ENCODE measurements at regions not wholly inside any gene's neighbourhood (a gene's known extent, or its start where the extent isn't known, plus 50 kb on each side); places are given as distances from the start of the nearest gene placed in this dataset.
"Not testable (repeated sequence)": the region's sequence is repeated elsewhere in the genome, so short reads cannot be mapped to it uniquely, and the experiment has no call there.

- no peak overlapping the region for H3K4me3 ChIP-seq (ENCODE audit: low read depth, low read length)
- no peak for TF ChIP-seq CTCF (IDR thresholded peaks at IDR 0.05; ENCODE audit: borderline replicate concordance, insufficient read depth, low read depth, low read length)
These were observed 67.2 kb upstream of the ZNF527 start for GRCh38 chr19:37303591-37304171.

- no peak overlapping the region for H3K4me3 ChIP-seq (ENCODE audit: low read depth, low read length)
- TF ChIP-seq CTCF (IDR thresholded peaks at IDR 0.05; ENCODE audit: borderline replicate concordance, insufficient read depth, low read depth, low read length) = no peak
These were observed 66.6 kb upstream of the ZNF527 start for GRCh38 chr19:37304190-37304883.

GRCh38 chr19:37304884-37305255 is 66.0 kb upstream of the ZNF527 start:
- no peak overlapping the region for H3K4me3 ChIP-seq (ENCODE audit: low read depth, low read length)
- TF ChIP-seq CTCF (IDR thresholded peaks at IDR 0.05; ENCODE audit: borderline replicate concordance, insufficient read depth, low read depth, low read length) = no peak

- H3K4me3 ChIP-seq (ENCODE audit: low read depth, low read length) = no peak overlapping the region
- TF ChIP-seq CTCF (IDR thresholded peaks at IDR 0.05; ENCODE audit: borderline replicate concordance, insufficient read depth, low read depth, low read length) = no peak
These were observed 64.4 kb upstream of the ZNF527 start for GRCh38 chr19:37306383-37306963.

- TF ChIP-seq CTCF (IDR thresholded peaks at IDR 0.05; ENCODE audit: borderline replicate concordance, insufficient read depth, low read depth, low read length) = peak; percentile 19; the same call in 1 of the 2 replicates
These were observed 60.9 kb upstream of the ZNF527 start for GRCh38 chr19:37309834-37310575.

GRCh38 chr19:37312531-37313334 is 58.2 kb upstream of the ZNF527 start:
- not testable (repeated sequence) for H3K4me3 ChIP-seq (ENCODE audit: low read depth, low read length)

More at GRCh38 chr19:37309834-37310575, 60.9 kb upstream of the ZNF527 start:
- H3K4me3 ChIP-seq (ENCODE audit: low read depth, low read length) = no peak overlapping the region

GRCh38 chr19:37313335-37313627 is 57.6 kb upstream of the ZNF527 start:
- TF ChIP-seq CTCF (IDR thresholded peaks at IDR 0.05; ENCODE audit: borderline replicate concordance, insufficient read depth, low read depth, low read length) = no peak
- H3K4me3 ChIP-seq (ENCODE audit: low read depth, low read length) = no peak overlapping the region
